NT2/D1 (cell line): ENCODE measurements at regions not wholly inside any gene's neighbourhood (a gene's known extent, or its start where the extent isn't known, plus 50 kb on each side); places are given as distances from the start of the nearest gene placed in this dataset.

Source experiments
- SUZ12 ChIP-seq: IDR thresholded peaks from 2 replicates; pipeline ENCODE4 v1.6.1; 2011; ENCODE audit not compliant: insufficient read length, insufficient read depth; ENCODE audit errors: extremely low read depth
- YY1 ChIP-seq: IDR thresholded peaks from 2 replicates; pipeline ENCODE4 v1.6.1; 2011; ENCODE audit not compliant: insufficient read length, insufficient read depth
- ZNF274 ChIP-seq: IDR thresholded peaks from 2 replicates; pipeline ENCODE4 v1.6.1; 2011; ENCODE audit warnings: mild to moderate bottlenecking, low read depth, low read length

DNA sequence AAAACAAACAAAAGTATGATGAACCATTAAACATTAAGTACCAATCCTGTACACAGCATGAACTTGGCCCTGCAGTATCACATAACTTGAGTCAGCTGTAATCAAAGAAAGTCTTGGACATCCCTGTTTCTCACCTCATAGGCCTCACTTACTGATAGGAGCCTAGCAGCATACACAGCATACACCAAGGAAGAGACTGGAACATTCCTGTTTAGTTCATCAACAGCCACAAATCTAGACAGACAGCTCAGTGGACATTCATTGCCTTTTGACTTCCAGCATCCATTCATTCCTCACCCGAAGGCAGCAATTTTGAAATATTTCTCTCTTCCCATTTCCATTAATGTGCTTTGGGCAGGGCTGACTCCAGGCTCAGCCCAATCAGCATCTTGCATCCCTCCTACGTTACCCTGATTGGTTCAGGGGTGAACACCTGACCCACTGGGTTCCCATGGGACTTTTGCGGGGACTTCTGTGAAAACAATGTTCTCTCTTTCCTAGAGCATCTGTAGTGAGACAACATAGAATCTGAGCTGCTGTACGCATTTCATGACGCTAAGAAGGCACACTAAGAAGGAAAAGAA, 336.7 kb upstream of the ZFHX3 start:
- TF ChIP-seq SUZ12 (no peak), ZNF274 (no peak), YY1 (no peak)
